ENCODE measurements at regions not wholly inside any gene's neighbourhood (a gene's known extent, or its start where the extent isn't known, plus 50 kb on each side); places are given as distances from the start of the nearest gene placed in this dataset.

- no peak overlapping the region for H3K27ac ChIP-seq
- ATAC-seq (no peak), DNase-seq (no peak)
- no peaks in the 10 kb centered on the region for H3K4me1 ChIP-seq
- intact Hi-C loops (cut with DNase I), result no loop called here
- no peak overlapping the region for H3K4me3 ChIP-seq
- H3K36me3 ChIP-seq, result no peaks in the 10 kb centered on the region
- 31% methylated on average over 3 of the region's 3 CpGs for WGBS (ENCODE audit: insufficient coverage, low coverage, low lambda C conversion rate, missing lambda C conversion rate)
- H3K9me3 ChIP-seq, result no peaks in the 10 kb centered on the region
- H3K27me3 ChIP-seq, result no peaks in the 10 kb centered on the region
- no peak for TF ChIP-seq POLR2A (IDR thresholded peaks at IDR 0.05)
- TF ChIP-seq, protein P1, sequence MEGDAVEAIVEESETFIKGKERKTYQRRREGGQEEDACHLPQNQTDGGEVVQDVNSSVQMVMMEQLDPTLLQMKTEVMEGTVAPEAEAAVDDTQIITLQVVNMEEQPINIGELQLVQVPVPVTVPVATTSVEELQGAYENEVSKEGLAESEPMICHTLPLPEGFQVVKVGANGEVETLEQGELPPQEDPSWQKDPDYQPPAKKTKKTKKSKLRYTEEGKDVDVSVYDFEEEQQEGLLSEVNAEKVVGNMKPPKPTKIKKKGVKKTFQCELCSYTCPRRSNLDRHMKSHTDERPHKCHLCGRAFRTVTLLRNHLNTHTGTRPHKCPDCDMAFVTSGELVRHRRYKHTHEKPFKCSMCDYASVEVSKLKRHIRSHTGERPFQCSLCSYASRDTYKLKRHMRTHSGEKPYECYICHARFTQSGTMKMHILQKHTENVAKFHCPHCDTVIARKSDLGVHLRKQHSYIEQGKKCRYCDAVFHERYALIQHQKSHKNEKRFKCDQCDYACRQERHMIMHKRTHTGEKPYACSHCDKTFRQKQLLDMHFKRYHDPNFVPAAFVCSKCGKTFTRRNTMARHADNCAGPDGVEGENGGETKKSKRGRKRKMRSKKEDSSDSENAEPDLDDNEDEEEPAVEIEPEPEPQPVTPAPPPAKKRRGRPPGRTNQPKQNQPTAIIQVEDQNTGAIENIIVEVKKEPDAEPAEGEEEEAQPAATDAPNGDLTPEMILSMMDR (IDR thresholded peaks at IDR 0.05), result no peak
Measured at GRCh38 chr7:19413443-19413965, 268.3 kb upstream of the FERD3L start.

- ATAC-seq (no peak), DNase-seq (no peak)
- Histone ChIP-seq H3K4me1 (no peaks in the 10 kb centered on the region), H3K9me3 (no peaks in the 10 kb centered on the region), H3K27me3 (no peaks in the 10 kb centered on the region), H3K36me3 (no peaks in the 10 kb centered on the region), H3K27ac (no peak overlapping the region), H3K4me3 (no peak overlapping the region)
- intact Hi-C loops (cut with DNase I), result no loop called here
- whole genome bisulfite sequencing (ENCODE audit: insufficient coverage, low coverage, low lambda C conversion rate, missing lambda C conversion rate), result 63% methylated on average over 3 of the region's 3 CpGs
- no peak for TF ChIP-seq POLR2A (IDR thresholded peaks at IDR 0.05)
- TF ChIP-seq, protein P1 (IDR thresholded peaks at IDR 0.05), result no peak
Measured at GRCh38 chr7:19410691-19411090, 265.5 kb upstream of the FERD3L start.

DNA sequence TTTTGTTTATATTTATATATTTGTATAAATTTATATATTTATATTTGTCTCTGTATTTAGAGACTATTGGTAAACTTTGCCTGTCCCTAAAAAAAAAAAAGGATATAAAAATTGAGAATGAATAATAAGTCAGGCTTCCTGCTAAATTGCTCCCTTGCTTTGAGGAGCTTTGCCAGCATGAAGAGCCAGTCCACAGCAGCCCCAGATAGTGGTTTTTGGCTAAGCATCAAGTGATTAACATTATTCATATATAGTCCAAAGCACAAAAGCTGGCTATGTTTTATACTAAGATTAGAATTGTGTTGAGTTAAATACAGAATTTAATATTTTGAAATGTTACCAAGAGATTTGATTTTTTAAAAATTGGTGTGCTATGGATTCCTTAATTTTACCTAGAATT, 264.9 kb upstream of the FERD3L start:
- H3K4me1 ChIP-seq, result no peaks in the 10 kb centered on the region
- ATAC-seq (no peak), DNase-seq (no peak)
- H3K36me3 ChIP-seq, result no peaks in the 10 kb centered on the region
- H3K27ac ChIP-seq, result no peak overlapping the region
- H3K27me3 ChIP-seq, result no peaks in the 10 kb centered on the region
- H3K4me3 ChIP-seq, result no peak overlapping the region
- TF ChIP-seq, protein P1 (IDR thresholded peaks at IDR 0.05), result no peak
- TF ChIP-seq POLR2A (IDR thresholded peaks at IDR 0.05), result no peak
- H3K9me3 ChIP-seq, result no peaks in the 10 kb centered on the region
- intact Hi-C loops (cut with DNase I), result no loop called here

- H3K27me3 ChIP-seq, result no peaks in the 10 kb centered on the region
- H3K4me3 ChIP-seq, result no peak overlapping the region
- TF ChIP-seq POLR2A (IDR thresholded peaks at IDR 0.05), result no peak
- no peak for ATAC-seq
- H3K36me3 ChIP-seq, result no peaks in the 10 kb centered on the region
- no peak overlapping the region for H3K27ac ChIP-seq
- intact Hi-C loops (cut with DNase I), result no loop called here
- H3K9me3 ChIP-seq, result no peaks in the 10 kb centered on the region
- H3K4me1 ChIP-seq, result no peaks in the 10 kb centered on the region
- 24% methylated on average over 3 of the region's 3 CpGs for WGBS (ENCODE audit: insufficient coverage, low coverage, low lambda C conversion rate, missing lambda C conversion rate)
- no peak for DNase-seq
Measured at GRCh38 chr7:19408706-19409220, 263.5 kb upstream of the FERD3L start.

- ATAC-seq, result no peak
- no peak overlapping the region for H3K27ac ChIP-seq
- TF ChIP-seq POLR2A (IDR thresholded peaks at IDR 0.05), result no peak
- TF ChIP-seq, protein P1 (IDR thresholded peaks at IDR 0.05), result no peak
Measured at GRCh38 chr7:19407270-19407669, 262.0 kb upstream of the FERD3L start.

More at GRCh38 chr7:19407270-19407669, 262.0 kb upstream of the FERD3L start:
- DNase-seq, result no peak
- Histone ChIP-seq H3K27me3 (no peaks in the 10 kb centered on the region), H3K4me1 (no peaks in the 10 kb centered on the region), H3K9me3 (no peaks in the 10 kb centered on the region), H3K36me3 (no peaks in the 10 kb centered on the region), H3K4me3 (no peak overlapping the region)
- intact Hi-C loops (cut with DNase I), result no loop called here
- 35% methylated on average over 3 of the region's 4 CpGs for WGBS (ENCODE audit: insufficient coverage, low coverage, low lambda C conversion rate, missing lambda C conversion rate)

Data from right lobe of liver (tissue), 6 donors.